ENCODE measurements at regions not wholly inside any gene's neighbourhood (a gene's known extent, or its start where the extent isn't known, plus 50 kb on each side); places are given as distances from the start of the nearest gene placed in this dataset.

DNA sequence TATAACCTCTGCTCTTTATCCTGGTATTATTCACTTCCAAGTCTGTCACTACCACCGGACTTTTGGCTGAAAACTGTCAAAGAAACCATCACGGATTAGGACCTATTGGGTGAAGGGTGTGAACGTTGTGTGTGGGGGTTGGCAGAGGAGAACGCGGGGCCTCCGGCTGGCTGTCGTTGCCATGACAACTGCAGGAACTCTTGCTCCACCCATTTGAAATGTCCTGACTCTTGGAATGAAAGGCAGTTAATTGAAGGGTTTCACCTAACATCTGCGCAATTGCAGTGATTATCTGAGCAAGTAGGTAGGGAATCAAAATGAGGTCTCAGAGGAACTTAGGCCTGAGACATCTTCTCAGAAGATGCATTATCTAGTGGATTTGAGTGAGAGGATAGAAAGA, 60.9 kb upstream of the CLMP start:
- DNase-seq (ENCODE audit: low read depth in 2 of 2) = no peak

DNA sequence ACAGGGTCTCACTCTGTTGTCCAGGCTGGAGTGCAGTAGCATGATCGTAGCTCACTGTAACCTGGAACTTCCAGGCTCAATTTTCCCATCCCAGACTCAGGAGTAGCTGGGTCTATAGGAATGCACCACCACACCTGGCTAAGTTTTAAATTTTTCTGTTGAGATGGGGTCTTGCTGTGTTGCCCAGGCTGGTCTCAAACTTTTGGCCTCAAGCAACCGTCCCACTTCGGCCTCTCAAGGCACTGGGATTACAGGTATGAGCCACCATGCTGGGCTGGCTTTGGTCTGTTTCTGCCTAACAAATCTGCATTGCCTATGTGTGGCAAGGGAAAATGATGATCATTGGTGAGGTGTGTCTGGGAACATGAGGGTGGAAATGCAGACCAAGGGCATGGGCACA, 59.3 kb upstream of the CLMP start:
- DNase-seq (ENCODE audit: low read depth in 2 of 2) = no peak

DNA sequence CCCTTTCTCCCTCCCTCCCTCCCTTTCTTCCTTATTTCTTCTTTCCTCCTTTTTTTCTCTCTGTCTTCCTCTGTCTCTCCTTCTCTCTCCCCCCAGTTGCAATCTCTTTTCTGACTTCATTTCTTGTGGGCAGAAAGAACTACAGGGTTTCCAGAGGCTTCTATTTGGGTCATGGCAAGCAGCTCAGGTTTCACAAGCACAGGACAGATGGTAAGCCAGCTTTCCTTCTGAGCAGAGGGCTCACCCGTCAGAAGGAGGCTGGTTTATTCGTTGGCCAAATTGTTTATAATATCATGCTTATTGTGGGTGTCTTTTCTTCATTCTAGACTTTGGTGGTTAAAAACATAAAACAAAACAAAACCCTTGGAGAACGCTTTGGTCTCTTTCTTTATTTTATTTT, 58.9 kb upstream of the CLMP start:
- no peak for DNase-seq (ENCODE audit: low read depth in 2 of 2)

DNA sequence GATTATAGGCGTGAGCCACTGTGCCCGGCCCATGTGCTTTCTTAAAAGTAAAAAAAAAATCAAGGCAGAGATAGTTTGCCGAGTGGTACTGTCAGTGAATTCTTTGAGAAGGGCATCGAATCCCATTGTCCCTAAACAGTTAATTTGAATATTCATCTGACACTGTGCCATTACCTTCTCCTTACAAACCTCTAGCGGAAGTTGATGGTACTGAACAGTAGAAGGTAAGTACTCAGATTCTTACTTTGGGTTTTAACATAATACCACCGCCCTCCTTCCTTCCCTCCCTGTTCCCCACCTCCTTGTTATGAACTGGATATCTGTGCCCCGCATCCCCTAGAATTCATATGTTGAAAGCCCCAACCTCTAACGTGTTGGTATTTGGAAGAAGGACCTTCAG, 58.2 kb upstream of the CLMP start:
- DNase-seq (ENCODE audit: low read depth in 2 of 2) = no peak

DNA sequence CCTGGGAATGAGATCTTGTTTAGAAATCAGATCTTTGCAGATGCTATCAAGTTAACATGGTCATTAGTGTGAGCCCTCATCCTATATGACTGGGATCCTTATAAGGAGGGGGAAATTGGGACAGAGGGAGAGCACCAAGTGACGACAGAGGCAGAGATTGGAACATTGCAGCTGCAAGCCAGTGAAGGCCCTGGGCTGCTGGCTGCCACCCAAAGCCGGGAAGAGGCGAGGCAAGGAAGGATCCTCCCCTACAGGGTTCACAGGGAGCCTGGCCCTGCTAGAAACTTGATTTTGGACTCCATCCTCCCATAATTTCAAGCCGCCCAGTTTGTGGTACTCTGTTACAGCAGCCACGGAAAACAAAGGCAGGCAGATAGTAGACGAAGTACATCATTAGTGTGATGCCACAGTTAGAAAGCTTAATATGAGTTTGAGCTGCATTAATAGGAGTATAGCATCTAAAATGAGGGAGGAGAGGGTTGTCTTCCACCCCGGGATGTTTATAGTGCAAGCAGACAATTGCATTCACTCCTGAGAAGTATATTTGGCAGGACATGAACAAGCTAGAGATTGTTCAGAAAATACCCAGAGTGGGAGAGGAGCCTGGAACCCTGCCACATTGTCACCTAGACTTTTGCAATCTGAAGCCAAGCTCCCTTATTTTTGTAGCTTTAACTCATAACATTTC, 56.8 kb upstream of the CLMP start:
- DNase-seq (ENCODE audit: low read depth in 2 of 2) = no peak

DNA sequence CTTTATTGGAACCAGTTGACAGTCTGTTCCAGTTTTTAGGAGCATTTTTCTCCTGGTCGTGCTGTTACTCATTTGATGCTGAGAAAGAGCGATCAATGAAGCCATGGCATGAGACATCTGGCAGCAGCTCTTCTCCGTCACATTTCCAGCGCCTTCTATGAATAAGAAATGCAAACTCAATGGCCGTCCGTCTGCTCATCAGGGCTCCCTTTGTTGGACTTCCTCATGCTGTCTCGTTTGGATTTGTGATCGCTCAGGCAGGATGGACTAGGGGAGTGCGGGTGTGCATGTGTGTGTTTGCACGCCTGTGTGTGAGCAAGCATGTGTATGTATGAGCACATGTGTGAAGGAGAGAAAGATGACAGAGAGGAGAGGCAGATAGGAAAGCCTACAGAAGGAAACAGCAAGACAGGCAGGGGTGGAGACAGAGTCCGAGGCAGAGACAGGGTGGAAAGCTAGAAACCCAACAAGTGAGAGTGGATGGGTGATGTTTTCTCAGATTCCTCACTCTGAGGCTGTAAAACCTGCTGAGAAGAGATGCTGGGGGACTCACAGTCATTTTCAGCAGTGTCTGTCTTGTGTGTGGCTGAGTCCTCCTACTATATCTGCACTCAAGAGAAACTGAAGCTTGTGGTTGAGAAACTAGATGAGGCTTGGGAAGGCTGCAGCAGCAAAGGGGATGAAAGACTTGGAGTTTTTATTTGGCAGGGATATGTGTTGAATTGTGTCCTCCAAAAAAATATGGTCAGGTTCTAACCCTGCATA, 56.0 kb upstream of the CLMP start:
- no peak for DNase-seq (ENCODE audit: low read depth in 2 of 2)

DNA sequence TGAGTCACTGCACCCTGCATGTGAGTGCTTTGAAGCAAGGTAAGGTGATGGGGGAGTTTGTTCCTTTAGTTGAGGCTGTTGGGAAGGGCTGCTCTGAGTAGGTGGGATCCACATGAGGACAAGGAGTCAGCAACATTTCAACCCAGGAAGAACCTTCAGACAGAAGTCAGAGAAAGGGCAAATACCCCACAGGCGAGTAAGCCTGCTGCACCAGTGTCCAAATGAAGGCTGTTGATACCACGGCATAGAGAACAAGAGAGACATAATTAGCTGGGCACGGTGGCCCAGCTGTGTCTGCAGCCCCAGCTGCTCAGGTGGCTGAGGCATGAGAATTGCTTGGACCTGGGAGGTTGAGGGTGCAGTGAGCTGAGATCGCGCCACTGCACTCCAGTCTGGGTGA, 54.3 kb upstream of the CLMP start:
- no peak for DNase-seq (ENCODE audit: low read depth in 2 of 2)

DNA sequence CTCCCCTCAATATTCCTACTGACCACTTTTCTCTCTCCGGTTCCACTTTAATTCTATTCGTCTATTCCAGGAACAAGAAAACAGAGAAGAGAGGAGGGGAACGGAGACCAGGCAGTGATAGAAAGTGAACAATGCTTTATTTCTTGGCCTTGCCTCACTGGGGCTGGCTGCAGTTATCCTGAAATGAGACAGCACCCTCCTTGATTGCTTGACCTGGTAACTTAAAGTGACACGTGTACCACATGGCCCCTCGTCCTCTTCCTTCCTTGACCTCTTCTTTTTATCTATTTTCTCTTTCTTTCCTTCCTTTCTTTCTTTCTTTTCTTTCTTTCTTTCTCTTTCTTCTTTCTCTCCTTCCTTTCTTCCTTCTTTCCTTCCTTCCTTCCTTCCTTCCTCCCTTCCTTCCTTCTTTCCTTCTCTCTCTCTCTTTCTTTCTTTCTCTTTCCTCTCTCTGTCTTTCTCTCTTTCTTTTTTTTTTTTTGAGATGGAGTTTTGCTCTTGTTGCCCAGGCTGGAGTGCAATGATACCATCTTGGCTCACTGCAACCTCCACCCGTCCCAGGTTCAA, 52.8 kb upstream of the CLMP start:
- no peak for DNase-seq (ENCODE audit: low read depth in 2 of 2)

DNA sequence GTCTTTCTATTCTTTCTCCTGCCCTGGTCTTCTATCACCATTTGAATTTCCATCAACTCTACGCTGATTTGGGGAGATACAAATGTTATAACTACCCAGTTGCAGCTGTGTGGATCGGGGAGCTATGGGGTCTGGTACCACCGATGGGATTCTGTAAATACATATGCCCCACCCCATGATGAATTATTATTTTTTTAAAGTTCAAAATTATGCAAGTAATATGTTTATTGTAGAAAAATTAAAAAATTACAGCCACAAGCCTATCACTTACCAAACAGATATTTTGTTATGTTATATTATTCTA, 52.4 kb upstream of the CLMP start:
- DNase-seq (ENCODE audit: low read depth in 2 of 2) = no peak

DNA sequence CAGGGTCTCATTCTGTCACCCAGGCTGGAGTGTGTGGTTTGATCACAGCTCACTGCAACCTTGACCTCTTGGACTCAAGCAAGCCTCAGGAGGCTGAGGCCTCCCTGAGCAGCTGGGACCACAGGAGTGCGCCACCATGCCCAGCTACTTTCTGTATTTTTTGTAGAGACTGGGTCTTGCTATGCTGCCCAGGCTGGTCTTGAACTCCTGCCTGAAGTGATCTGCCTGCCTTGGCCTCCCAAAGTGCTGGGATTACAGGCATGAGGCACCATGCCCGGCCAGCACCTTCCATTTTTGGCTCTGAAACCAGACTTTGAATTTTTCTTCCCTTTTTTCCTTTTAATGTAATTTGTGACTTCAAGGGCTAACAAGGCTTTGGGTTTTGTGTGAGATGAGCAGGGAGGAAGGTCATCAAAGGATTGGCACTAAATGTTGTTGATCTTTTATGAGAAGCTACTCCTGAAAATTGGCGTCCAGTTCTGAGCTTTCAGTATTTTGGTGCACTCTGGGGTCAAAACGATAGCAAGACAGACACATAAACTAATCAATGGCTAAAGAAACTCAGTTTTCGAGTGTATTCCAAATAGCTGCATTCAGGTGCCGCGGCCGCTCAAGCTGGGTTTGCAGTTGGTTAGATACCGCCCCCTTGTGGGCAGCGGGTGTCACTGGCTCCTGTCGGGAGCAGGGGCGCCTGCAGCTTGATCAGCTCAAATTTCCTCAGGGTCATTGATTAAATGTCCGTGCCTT, 51.9 kb upstream of the CLMP start:
- DNase-seq (ENCODE audit: low read depth in 2 of 2) = peak; percentile 59 to 72

DNA sequence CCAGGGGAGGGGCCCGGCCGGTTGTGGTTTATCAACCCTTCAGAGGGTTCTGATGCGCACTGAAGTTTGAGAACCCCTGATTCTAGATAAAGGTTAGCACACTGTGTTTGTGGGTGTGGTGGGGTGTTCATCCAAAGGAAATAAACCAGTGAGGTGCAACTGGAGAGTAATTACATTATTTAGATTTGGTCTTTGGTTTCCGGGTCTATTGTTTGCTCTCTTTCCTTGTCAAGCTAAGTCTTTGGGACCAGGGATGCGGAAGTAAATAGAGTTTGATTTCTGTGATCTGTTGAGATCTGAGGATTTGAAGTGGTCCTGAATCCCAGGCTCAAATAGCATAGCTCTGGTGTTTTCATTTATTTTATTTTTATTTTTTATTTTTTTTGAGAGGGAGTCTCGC, 50.5 kb upstream of the CLMP start:
- DNase-seq (ENCODE audit: low read depth in 2 of 2) = no peak
